Duodenal mucosa (tissue), 2 donors: ENCODE measurements at regions not wholly inside any gene's neighbourhood (a gene's known extent, or its start where the extent isn't known, plus 50 kb on each side); places are given as distances from the start of the nearest gene placed in this dataset.
"Not testable (repeated sequence)": the region's sequence is repeated elsewhere in the genome, so short reads cannot be mapped to it uniquely, and the experiment has no call there.

Source experiments
- H3K27ac ChIP-seq: one replicate; pipeline ENCODE4 v1.7.0; 2013; ENCODE audit warnings: low read depth, low read length
- H3K27me3 ChIP-seq, 2 donors: one replicate each; pipeline ENCODE4 v1.7.0; 2013; ENCODE audit warnings: low read length in 2 of 2, control low read depth in 1 of 2; ENCODE audit not compliant: insufficient read depth in 2 of 2, control insufficient read depth in 1 of 2
- H3K36me3 ChIP-seq, 2 donors: one replicate each; pipeline ENCODE4 v1.7.0; 2013; ENCODE audit warnings: low read length in 2 of 2, control low read depth in 1 of 2; ENCODE audit not compliant: insufficient read depth in 2 of 2, control insufficient read depth in 1 of 2
- H3K4me1 ChIP-seq, 2 donors: one replicate each; pipeline ENCODE4 v1.7.0; 2013; ENCODE audit warnings: low read length in 2 of 2, control low read depth in 1 of 2; ENCODE audit not compliant: insufficient read depth in 2 of 2, control insufficient read depth in 1 of 2
- H3K4me3 ChIP-seq, 2 donors: one replicate each; pipeline ENCODE4 v1.7.0; 2013; ENCODE audit warnings: low read length in 2 of 2, low read depth in 1 of 2
- H3K9ac ChIP-seq, 2 donors: one replicate each; pipeline ENCODE4 v1.7.0; 2013; ENCODE audit warnings: low read length in 2 of 2, low read depth in 1 of 2
- H3K9me3 ChIP-seq, 2 donors: one replicate each; pipeline ENCODE4 v1.7.0; 2013; ENCODE audit warnings: low read length in 2 of 2, control low read depth in 1 of 2; ENCODE audit not compliant: control insufficient read depth in 1 of 2

GRCh38 chr2:183946193-183946592 is 652.1 kb upstream of the ZNF804A start:
- Histone ChIP-seq H3K4me3 (no peak overlapping the region), H3K4me1 (no peaks in the 10 kb centered on the region), H3K27ac (no peak overlapping the region), H3K36me3 (no peaks in the 10 kb centered on the region), H3K9me3 (no peaks in the 10 kb centered on the region), H3K9ac (no peak overlapping the region), H3K27me3 (no peaks in the 10 kb centered on the region)

DNA sequence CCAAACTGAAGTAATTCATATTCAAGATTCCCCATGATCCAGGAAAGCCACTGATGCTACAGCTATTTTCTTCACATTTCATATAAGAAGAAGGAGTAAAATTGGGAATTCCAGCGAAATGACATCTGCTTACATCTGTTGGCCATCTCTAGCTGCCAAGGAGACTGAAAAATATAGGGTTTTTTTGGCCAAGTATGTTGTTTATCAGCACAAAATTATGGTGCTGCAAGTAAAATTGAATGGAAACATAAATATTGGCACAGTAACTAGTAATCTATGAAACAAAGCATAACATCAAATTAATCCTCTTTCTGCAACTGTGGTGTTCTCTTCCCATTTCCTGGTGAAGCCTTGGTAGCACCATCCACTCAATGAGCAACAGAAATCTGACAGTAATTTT is 649.5 kb upstream of the ZNF804A start:
- H3K4me1 ChIP-seq = no peaks in the 10 kb centered on the region
- no peak overlapping the region for H3K9ac ChIP-seq
- no peak overlapping the region for H3K4me3 ChIP-seq
- H3K9me3 ChIP-seq = no peaks in the 10 kb centered on the region
- no peak overlapping the region for H3K27ac ChIP-seq
- no peaks in the 10 kb centered on the region for H3K36me3 ChIP-seq
- no peaks in the 10 kb centered on the region for H3K27me3 ChIP-seq

GRCh38 chr2:183950673-183951072 is 647.7 kb upstream of the ZNF804A start:
- no peaks in the 10 kb centered on the region for H3K27me3 ChIP-seq
- no peak overlapping the region for H3K9ac ChIP-seq
- no peaks in the 10 kb centered on the region for H3K4me1 ChIP-seq
- no peaks in the 10 kb centered on the region for H3K9me3 ChIP-seq
- no peak overlapping the region for H3K4me3 ChIP-seq
- no peak overlapping the region for H3K27ac ChIP-seq
- H3K36me3 ChIP-seq = no peaks in the 10 kb centered on the region

DNA sequence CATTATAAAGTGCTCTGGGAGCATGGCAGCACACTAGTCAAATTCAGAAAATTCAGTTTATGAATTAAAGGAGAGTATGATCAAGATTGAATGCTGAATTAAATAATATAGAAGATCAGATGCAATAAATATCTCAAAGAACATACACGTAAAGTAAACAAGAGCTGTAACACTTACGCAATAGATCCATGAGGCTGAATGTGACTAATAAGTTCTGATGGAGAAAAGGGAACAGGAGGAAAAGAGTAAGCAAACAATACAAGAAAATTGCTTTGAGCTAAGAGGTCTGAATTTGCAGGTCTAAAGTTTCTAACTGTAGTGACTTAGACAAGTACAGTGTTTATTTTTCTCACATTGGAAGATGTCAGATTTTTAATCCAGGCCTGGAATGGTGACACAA is 646.7 kb upstream of the ZNF804A start:
- no peak overlapping the region for H3K27ac ChIP-seq
- H3K9me3 ChIP-seq = no peaks in the 10 kb centered on the region
- H3K4me3 ChIP-seq = no peak overlapping the region
- no peaks in the 10 kb centered on the region for H3K36me3 ChIP-seq
- H3K27me3 ChIP-seq = no peaks in the 10 kb centered on the region
- H3K9ac ChIP-seq = no peak overlapping the region
- H3K4me1 ChIP-seq = no peaks in the 10 kb centered on the region

GRCh38 chr2:183952741-183953140 is 645.6 kb upstream of the ZNF804A start:
- no peak overlapping the region for H3K9ac ChIP-seq
- H3K27me3 ChIP-seq = no peaks in the 10 kb centered on the region
- H3K4me3 ChIP-seq = no peak overlapping the region
- H3K36me3 ChIP-seq = no peaks in the 10 kb centered on the region
- no peak overlapping the region for H3K27ac ChIP-seq
- no peaks in the 10 kb centered on the region for H3K4me1 ChIP-seq
- no peaks in the 10 kb centered on the region for H3K9me3 ChIP-seq

DNA sequence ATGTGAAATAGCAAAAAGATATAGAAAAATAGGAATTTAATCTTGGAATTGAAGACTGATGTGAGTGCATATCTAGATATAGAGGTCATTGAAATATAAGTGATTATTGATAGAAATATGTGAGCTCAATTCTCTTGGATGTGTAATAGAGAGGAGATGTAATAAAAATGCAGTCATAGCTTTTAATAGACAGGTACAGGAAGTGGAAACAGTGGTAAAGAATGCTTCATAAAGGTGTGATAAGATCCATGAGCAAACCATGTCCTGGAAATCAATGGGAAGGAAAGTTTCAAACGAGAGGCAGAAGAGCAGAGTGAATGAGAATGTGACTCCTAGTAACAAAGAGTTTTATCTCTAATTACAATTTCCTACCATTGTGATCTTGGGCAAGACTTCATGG is 634.7 kb upstream of the ZNF804A start:
- no peaks in the 10 kb centered on the region for H3K9me3 ChIP-seq
- H3K27ac ChIP-seq = no peak overlapping the region
- no peaks in the 10 kb centered on the region for H3K36me3 ChIP-seq
- H3K4me3 ChIP-seq = no peak overlapping the region
- H3K4me1 ChIP-seq = no peaks in the 10 kb centered on the region
- no peaks in the 10 kb centered on the region for H3K27me3 ChIP-seq
- no peak overlapping the region for H3K9ac ChIP-seq

DNA sequence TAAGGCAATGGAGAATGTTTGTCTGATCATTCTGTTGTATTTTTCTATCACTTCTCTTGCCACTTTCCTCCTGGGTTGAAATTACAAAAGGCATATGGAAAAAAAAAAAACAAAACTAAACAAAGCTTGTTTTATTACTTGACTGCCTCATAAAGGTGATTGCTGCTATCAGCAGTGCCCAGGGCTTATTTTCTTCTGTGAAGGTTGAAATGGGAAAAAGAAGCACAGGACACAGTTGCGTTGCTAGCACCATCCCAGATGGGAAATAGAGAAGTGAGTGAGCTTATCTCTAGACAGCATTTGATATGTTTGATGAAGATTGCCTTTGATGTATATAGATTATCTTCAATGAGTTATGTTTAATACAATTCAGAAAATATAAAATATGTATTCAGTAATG is 633.8 kb upstream of the ZNF804A start:
- Histone ChIP-seq H3K36me3 (no peaks in the 10 kb centered on the region), H3K4me1 (no peaks in the 10 kb centered on the region), H3K4me3 (no peak overlapping the region), H3K27ac (no peak overlapping the region), H3K9me3 (no peaks in the 10 kb centered on the region), H3K27me3 (no peaks in the 10 kb centered on the region), H3K9ac (no peak overlapping the region)

- Histone ChIP-seq H3K27me3 (no peaks in the 10 kb centered on the region), H3K36me3 (no peaks in the 10 kb centered on the region), H3K4me1 (no peaks in the 10 kb centered on the region), H3K9ac (no peak overlapping the region), H3K4me3 (no peak overlapping the region), H3K27ac (no peak overlapping the region), H3K9me3 (no peaks in the 10 kb centered on the region)
These were observed 630.6 kb upstream of the ZNF804A start for GRCh38 chr2:183967756-183968155.

DNA sequence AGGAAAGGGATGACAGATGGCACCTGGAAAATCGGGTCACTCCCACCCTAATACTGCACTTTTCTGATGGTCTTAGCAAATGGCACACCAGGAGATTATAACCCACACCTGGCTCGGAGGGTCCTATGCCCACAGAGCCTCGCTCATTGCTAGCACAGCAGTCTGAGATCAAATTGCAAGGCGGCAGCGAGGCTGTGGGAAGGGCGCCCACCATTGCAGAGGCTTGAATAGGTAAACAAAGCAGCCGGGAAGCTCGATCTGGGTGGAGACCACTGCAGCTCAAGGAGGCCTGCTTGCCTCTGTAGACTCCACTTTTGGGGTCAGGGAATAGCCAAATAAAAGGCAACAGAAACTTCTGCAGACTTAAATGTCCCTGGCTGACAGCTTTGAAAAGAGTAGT is 622.7 kb upstream of the ZNF804A start:
- not testable (repeated sequence) for H3K36me3 ChIP-seq, H3K27ac ChIP-seq, H3K27me3 ChIP-seq, H3K4me1 ChIP-seq, H3K9ac ChIP-seq, H3K9me3 ChIP-seq, H3K4me3 ChIP-seq

- H3K9ac ChIP-seq = no peak overlapping the region
- no peaks in the 10 kb centered on the region for H3K36me3 ChIP-seq
- peaks cover 3 to 4% of the 10 kb centered on the region in 2 donors for H3K9me3 ChIP-seq
- no peak overlapping the region for H3K4me3 ChIP-seq
- H3K4me1 ChIP-seq = no peaks in the 10 kb centered on the region
- H3K27me3 ChIP-seq = no peaks in the 10 kb centered on the region
- H3K27ac ChIP-seq = no peak overlapping the region
These were observed 613.5 kb upstream of the ZNF804A start for GRCh38 chr2:183984871-183985270.

DNA sequence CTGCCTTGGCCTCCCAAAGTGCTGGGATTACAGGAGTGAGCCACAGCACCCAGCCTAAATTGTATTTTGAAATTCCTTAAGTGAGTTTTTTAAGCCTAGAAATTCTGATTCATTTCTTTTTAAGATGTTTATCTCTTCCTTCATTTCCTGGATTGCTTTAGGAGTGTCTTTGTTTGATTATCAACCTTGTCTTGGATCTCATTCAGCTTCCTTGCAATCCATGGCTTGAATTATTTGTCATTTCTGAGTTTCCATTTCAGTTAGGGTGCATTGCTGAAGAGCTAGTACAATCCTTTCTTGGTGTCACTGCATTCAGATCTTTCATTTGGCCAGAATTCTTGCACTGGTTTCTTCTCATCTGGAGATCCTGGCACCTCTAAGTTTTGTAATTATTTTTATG is 606.4 kb upstream of the ZNF804A start:
- H3K4me1 ChIP-seq = no peaks in the 10 kb centered on the region
- no peak overlapping the region for H3K9ac ChIP-seq
- no peaks in the 10 kb centered on the region for H3K36me3 ChIP-seq
- peaks cover 3 to 4% of the 10 kb centered on the region in 2 donors for H3K9me3 ChIP-seq
- H3K27ac ChIP-seq = no peak overlapping the region
- no peak overlapping the region for H3K4me3 ChIP-seq
- no peaks in the 10 kb centered on the region for H3K27me3 ChIP-seq
